Osteoblast (primary cell): ENCODE measurements at regions not wholly inside any gene's neighbourhood (a gene's known extent, or its start where the extent isn't known, plus 50 kb on each side); places are given as distances from the start of the nearest gene placed in this dataset.

Source experiments
- DNase-seq: peaks from one replicate; pipeline ENCODE4 v3.0.0; 2011; ENCODE audit warnings: low spot score, mixed read lengths; ENCODE audit not compliant: insufficient read length; ENCODE audit errors: missing footprints
- H2AFZ ChIP-seq: 2 replicates; pipeline ENCODE4 v1.6.0; 2011; ENCODE audit warnings: mild to moderate bottlenecking, low read length
- H3K27ac ChIP-seq: 2 replicates; pipeline ENCODE4 v1.5.1; 2011; ENCODE audit warnings: mild to moderate bottlenecking, low read depth, low read length, moderate library complexity
- H3K27me3 ChIP-seq: 2 replicates; pipeline ENCODE4 v1.6.0; 2012; ENCODE audit warnings: mild to moderate bottlenecking, control low read depth, inconsistent platforms, low read length, moderate library complexity; ENCODE audit not compliant: insufficient read depth
- H3K36me3 ChIP-seq: 2 replicates; pipeline ENCODE4 v1.5.1; 2011; ENCODE audit warnings: mild to moderate bottlenecking, low read length, control low read depth, moderate library complexity; ENCODE audit not compliant: insufficient read depth
- H3K4me1 ChIP-seq: 2 replicates; pipeline ENCODE4 v1.5.1; 2011; ENCODE audit warnings: mild to moderate bottlenecking, low read length, control low read depth, moderate library complexity; ENCODE audit not compliant: insufficient read depth
- H3K4me2 ChIP-seq: 2 replicates; pipeline ENCODE4 v1.6.0; 2011; ENCODE audit warnings: mild to moderate bottlenecking, low read length; ENCODE audit not compliant: insufficient read depth
- H3K4me3 ChIP-seq: fragments of 200-600 bp; sonication (generic); 3 replicates; pipeline ENCODE4 v1.5.1; 2012; ENCODE audit warnings: mild to moderate bottlenecking, low read length, inconsistent platforms; ENCODE audit not compliant: insufficient read depth
- H3K79me2 ChIP-seq: 2 replicates; pipeline ENCODE4 v1.6.0; 2012; ENCODE audit warnings: mild to moderate bottlenecking, low read length, control low read depth, inconsistent platforms; ENCODE audit not compliant: insufficient read depth
- H3K9me3 ChIP-seq: 2 replicates; pipeline ENCODE4 v1.5.1; 2011; ENCODE audit warnings: low read depth, low read length, control low read depth
- H4K20me1 ChIP-seq: 2 replicates; pipeline ENCODE4 v1.6.0; 2012; ENCODE audit warnings: mild to moderate bottlenecking, low read length, control low read depth; ENCODE audit not compliant: insufficient read depth
- TF ChIP-seq, protein P1 (sequence below): IDR thresholded peaks from 2 replicates; pipeline ENCODE4 v1.5.1; 2011; ENCODE audit warnings: mild to moderate bottlenecking, low read depth, low read length, moderate library complexity; ENCODE audit errors: extremely low read depth

DNA sequence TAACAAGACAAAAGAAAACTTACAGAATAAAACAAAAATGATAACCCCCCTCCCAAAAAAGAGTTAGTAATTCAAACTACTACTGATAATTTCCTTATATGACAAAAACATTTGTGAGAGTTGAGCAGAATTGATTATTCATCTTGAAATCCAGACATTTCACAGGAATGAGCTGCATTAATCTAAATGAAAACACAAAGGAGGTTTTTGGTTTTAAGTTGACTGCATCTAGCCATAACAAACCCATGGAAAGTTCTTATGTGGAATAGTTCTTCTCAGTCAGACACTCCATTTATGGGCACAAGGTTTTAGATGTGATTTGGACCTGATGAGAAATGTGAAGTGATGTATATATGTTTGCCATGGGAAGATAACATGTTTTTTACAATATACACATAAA lies 95.4 kb downstream of the VCX2 start:
- no peaks in the 10 kb centered on the region for H4K20me1 ChIP-seq
- H3K27ac ChIP-seq = no peak overlapping the region
- no peak overlapping the region for H3K4me2 ChIP-seq
- H3K4me3 ChIP-seq = no peak overlapping the region
- TF ChIP-seq, protein P1, sequence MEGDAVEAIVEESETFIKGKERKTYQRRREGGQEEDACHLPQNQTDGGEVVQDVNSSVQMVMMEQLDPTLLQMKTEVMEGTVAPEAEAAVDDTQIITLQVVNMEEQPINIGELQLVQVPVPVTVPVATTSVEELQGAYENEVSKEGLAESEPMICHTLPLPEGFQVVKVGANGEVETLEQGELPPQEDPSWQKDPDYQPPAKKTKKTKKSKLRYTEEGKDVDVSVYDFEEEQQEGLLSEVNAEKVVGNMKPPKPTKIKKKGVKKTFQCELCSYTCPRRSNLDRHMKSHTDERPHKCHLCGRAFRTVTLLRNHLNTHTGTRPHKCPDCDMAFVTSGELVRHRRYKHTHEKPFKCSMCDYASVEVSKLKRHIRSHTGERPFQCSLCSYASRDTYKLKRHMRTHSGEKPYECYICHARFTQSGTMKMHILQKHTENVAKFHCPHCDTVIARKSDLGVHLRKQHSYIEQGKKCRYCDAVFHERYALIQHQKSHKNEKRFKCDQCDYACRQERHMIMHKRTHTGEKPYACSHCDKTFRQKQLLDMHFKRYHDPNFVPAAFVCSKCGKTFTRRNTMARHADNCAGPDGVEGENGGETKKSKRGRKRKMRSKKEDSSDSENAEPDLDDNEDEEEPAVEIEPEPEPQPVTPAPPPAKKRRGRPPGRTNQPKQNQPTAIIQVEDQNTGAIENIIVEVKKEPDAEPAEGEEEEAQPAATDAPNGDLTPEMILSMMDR = no peak
- H3K36me3 ChIP-seq = no peaks in the 10 kb centered on the region
- H2AFZ ChIP-seq = no peak overlapping the region
- DNase-seq = no peak
- H3K4me1 ChIP-seq = no peaks in the 10 kb centered on the region
- no peaks in the 10 kb centered on the region for H3K79me2 ChIP-seq
- H3K27me3 ChIP-seq = no peaks in the 10 kb centered on the region
- H3K9me3 ChIP-seq = peaks cover 2% of the 10 kb centered on the region

DNA sequence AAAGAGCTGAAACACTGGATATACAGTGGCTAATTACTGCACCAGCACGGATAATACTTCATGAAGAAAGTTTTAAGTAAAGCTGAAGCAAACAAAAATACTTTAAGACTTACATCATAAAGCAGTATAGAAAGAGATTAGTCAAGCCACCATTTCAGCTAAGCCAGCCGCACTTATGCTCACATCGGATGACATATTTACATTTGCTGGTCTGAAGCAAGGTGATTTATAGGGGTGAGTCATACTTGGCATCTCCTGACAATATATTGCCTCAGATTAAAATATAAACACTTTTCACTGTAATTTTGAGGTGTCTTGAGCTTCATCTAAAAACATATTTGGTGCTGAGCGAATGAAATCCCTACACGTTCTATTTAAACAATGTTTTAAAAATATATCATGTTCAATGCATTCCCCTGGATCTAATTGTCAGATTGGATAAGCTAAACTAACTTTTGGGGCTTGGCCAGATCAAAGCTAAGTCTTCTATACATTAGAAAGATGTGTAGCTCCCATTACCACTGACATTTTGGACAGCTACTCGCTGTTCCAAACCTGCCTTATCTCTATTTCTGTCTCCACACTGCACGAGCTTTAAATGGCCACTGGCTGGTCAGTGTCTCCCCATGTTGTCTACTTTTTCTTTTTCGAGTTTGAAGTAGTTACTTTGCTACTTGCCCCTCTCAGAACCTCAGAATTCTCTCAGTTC lies 103.2 kb downstream of the VCX2 start:
- no peaks in the 10 kb centered on the region for H3K27me3 ChIP-seq
- H3K4me1 ChIP-seq = no peaks in the 10 kb centered on the region
- no peaks in the 10 kb centered on the region for H3K36me3 ChIP-seq
- H3K27ac ChIP-seq = no peak overlapping the region
- TF ChIP-seq, protein P1 = no peak
- H3K9me3 ChIP-seq = no peaks in the 10 kb centered on the region
- no peak overlapping the region for H3K4me2 ChIP-seq
- H3K79me2 ChIP-seq = no peaks in the 10 kb centered on the region
- H3K4me3 ChIP-seq = no peak overlapping the region
- no peak for DNase-seq
- no peak overlapping the region for H2AFZ ChIP-seq
- H4K20me1 ChIP-seq = no peaks in the 10 kb centered on the region

DNA sequence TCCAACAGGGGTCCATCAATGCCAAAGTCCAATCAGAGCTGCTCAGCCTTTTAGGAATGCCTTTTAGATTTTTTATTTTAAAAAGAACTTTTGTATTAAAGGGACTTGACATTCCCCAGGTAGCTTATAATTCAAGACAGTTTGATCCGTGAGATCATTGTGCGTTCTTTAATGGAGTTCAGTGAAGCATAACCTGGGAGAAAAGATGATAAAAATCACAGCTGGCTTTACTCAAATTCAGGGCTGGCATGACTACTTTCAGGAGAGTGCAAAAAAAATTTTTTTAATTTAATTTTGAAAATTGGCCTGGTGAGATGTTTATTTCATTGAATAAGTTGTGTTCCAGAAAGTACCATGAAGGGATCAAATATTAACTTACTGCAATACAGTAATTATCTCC lies 118.2 kb downstream of the VCX2 start:
- H3K4me2 ChIP-seq = no peak overlapping the region
- H3K36me3 ChIP-seq = no peaks in the 10 kb centered on the region
- TF ChIP-seq, protein P1 = no peak
- H3K27ac ChIP-seq = no peak overlapping the region
- H3K27me3 ChIP-seq = no peaks in the 10 kb centered on the region
- H3K4me3 ChIP-seq = no peak overlapping the region
- DNase-seq = no peak
- no peaks in the 10 kb centered on the region for H3K4me1 ChIP-seq
- H4K20me1 ChIP-seq = no peaks in the 10 kb centered on the region
- no peaks in the 10 kb centered on the region for H3K9me3 ChIP-seq
- no peak overlapping the region for H2AFZ ChIP-seq
- no peaks in the 10 kb centered on the region for H3K79me2 ChIP-seq

DNA sequence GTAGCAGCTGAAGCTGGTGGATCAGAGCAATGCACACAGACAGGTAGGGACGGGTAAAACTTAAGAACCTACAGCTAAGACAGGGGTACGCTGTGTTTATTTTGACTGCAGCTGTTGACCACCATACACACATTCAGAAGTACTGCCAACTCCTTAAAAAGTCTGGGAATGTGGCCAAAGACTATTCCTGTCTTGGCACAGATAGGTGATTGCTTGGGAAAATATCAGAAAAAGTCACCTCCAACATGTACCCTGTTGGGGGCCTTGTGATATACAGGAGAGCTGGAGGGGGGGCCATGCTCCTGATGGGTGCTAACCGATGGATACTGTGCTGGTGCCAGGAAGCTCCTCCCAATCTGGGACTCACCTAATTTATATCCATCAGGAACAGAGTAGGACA lies 121.2 kb downstream of the VCX2 start:
- Histone ChIP-seq H3K27me3 (no peaks in the 10 kb centered on the region), H3K4me1 (no peaks in the 10 kb centered on the region), H3K4me3 (no peak overlapping the region), H3K79me2 (no peaks in the 10 kb centered on the region), H4K20me1 (no peaks in the 10 kb centered on the region), H3K27ac (no peak overlapping the region), H3K9me3 (no peaks in the 10 kb centered on the region), H3K4me2 (no peak overlapping the region), H2AFZ (no peak overlapping the region), H3K36me3 (no peaks in the 10 kb centered on the region)
- DNase-seq = no peak
- TF ChIP-seq, protein P1 = no peak
